Neural cell (in vitro differentiated cells): ENCODE measurements at regions not wholly inside any gene's neighbourhood (a gene's known extent, or its start where the extent isn't known, plus 50 kb on each side); places are given as distances from the start of the nearest gene placed in this dataset.

ENCODE experiments used
- CTCF ChIP-seq: fragments of 450-650 bp; IDR thresholded peaks from 2 replicates; pipeline ENCODE4 v1.5.1; 2014; ENCODE audit warnings: antibody characterized with exemption, mild to moderate bottlenecking, moderate library complexity; ENCODE audit not compliant: poor library complexity, severe bottlenecking
- EP300 ChIP-seq: fragments of 450-650 bp; conservative IDR thresholded peaks from 2 replicates; pipeline ENCODE4 v1.6.1; 2014; ENCODE audit warnings: antibody characterized with exemption, mild to moderate bottlenecking, moderate library complexity; ENCODE audit not compliant: poor library complexity, severe bottlenecking
- EZH2 ChIP-seq: fragments of 200-600, 300-800 bp; shearing (Covaris generic), sonication (generic); IDR thresholded peaks from 2 replicates; pipeline ENCODE4 v1.6.1; 2014; ENCODE audit warnings: antibody characterized with exemption, low read length, borderline replicate concordance, mild to moderate bottlenecking; ENCODE audit not compliant: insufficient read depth, poor library complexity, severe bottlenecking
- POLR2AphosphoS5 ChIP-seq: IDR thresholded peaks from 2 replicates; pipeline ENCODE4 v1.6.1; 2012
- RAD21 ChIP-seq: fragments of 450-650 bp; conservative IDR thresholded peaks from 2 replicates; pipeline ENCODE4 v1.6.1; 2014; ENCODE audit warnings: antibody characterized with exemption, mild to moderate bottlenecking, moderate library complexity
- REST ChIP-seq: IDR thresholded peaks from 2 replicates; pipeline ENCODE4 v1.6.1; 2012; ENCODE audit warnings: borderline replicate concordance
- SMC3 ChIP-seq: fragments of 450-650 bp; conservative IDR thresholded peaks from 2 replicates; pipeline ENCODE4 v1.6.1; 2014; ENCODE audit warnings: antibody characterized with exemption, mild to moderate bottlenecking, moderate library complexity; ENCODE audit not compliant: poor library complexity
- TAF1 ChIP-seq: IDR thresholded peaks from 2 replicates; pipeline ENCODE4 v1.6.1; 2012; ENCODE audit warnings: low read depth

GRCh38 chr2:22850310-22850709 lies 534.7 kb upstream of the KLHL29 start:
- no peak for TF ChIP-seq CTCF
- TF ChIP-seq POLR2AphosphoS5 = no peak
- no peak for TF ChIP-seq RAD21
- no peak for TF ChIP-seq EZH2
- no peak for TF ChIP-seq TAF1
- TF ChIP-seq SMC3 = no peak
- TF ChIP-seq EP300 = no peak
- TF ChIP-seq REST = no peak
